ENCODE measurements at regions not wholly inside any gene's neighbourhood (a gene's known extent, or its start where the extent isn't known, plus 50 kb on each side); places are given as distances from the start of the nearest gene placed in this dataset.
"Not testable (repeated sequence)": the region's sequence is repeated elsewhere in the genome, so short reads cannot be mapped to it uniquely, and the experiment has no call there.

GRCh38 chr7:91568138-91568537 is 303.9 kb downstream of the FZD1 start:
- no peak for TF ChIP-seq CTCF (IDR thresholded peaks at IDR 0.05; ENCODE audit: low read depth, low read length, missing control alignments)
- DNase-seq (ENCODE audit: low read depth), result no peak
- H3K4me3 ChIP-seq (ENCODE audit: low read depth, low read length), result no peak overlapping the region

- DNase-seq (ENCODE audit: low read depth), result no peak
- no peak for TF ChIP-seq CTCF (IDR thresholded peaks at IDR 0.05; ENCODE audit: low read depth, low read length, missing control alignments)
- H3K4me3 ChIP-seq (ENCODE audit: low read depth, low read length), result no peak overlapping the region
These were observed 305.7 kb downstream of the FZD1 start for GRCh38 chr7:91569728-91570457.

GRCh38 chr7:91570560-91570959 is 306.3 kb downstream of the FZD1 start:
- no peak for DNase-seq (ENCODE audit: low read depth)
- TF ChIP-seq CTCF (IDR thresholded peaks at IDR 0.05; ENCODE audit: low read depth, low read length, missing control alignments), result no peak
- no peak overlapping the region for H3K4me3 ChIP-seq (ENCODE audit: low read depth, low read length)

GRCh38 chr7:91571601-91572000 is 307.4 kb downstream of the FZD1 start:
- no peak for DNase-seq (ENCODE audit: low read depth)
- TF ChIP-seq CTCF (IDR thresholded peaks at IDR 0.05; ENCODE audit: low read depth, low read length, missing control alignments), result no peak

GRCh38 chr7:91573405-91573804 is 307.1 kb downstream of the MTERF1 start:
- H3K4me3 ChIP-seq (ENCODE audit: low read depth, low read length), result no peak overlapping the region
- TF ChIP-seq CTCF (IDR thresholded peaks at IDR 0.05; ENCODE audit: low read depth, low read length, missing control alignments), result no peak
- no peak for DNase-seq (ENCODE audit: low read depth)

More at GRCh38 chr7:91571601-91572000, 307.4 kb downstream of the FZD1 start:
- no peak overlapping the region for H3K4me3 ChIP-seq (ENCODE audit: low read depth, low read length)

- DNase-seq (ENCODE audit: low read depth); H3K4me3 ChIP-seq (ENCODE audit: low read depth, low read length): not testable (repeated sequence)
These were observed 304.0 kb downstream of the MTERF1 start for GRCh38 chr7:91576459-91576858.

GRCh38 chr7:91579837-91580236 is 300.7 kb downstream of the MTERF1 start:
- DNase-seq (ENCODE audit: low read depth), result no peak
- no peak for TF ChIP-seq CTCF (IDR thresholded peaks at IDR 0.05; ENCODE audit: low read depth, low read length, missing control alignments)
- no peak overlapping the region for H3K4me3 ChIP-seq (ENCODE audit: low read depth, low read length)

Data from GM12864 (cell line).